ENCODE measurements at regions not wholly inside any gene's neighbourhood (a gene's known extent, or its start where the extent isn't known, plus 50 kb on each side); places are given as distances from the start of the nearest gene placed in this dataset.

- no peak for DNase-seq
Measured at GRCh38 chr14:55948399-55948798, 169.8 kb upstream of the PELI2 start.

DNA sequence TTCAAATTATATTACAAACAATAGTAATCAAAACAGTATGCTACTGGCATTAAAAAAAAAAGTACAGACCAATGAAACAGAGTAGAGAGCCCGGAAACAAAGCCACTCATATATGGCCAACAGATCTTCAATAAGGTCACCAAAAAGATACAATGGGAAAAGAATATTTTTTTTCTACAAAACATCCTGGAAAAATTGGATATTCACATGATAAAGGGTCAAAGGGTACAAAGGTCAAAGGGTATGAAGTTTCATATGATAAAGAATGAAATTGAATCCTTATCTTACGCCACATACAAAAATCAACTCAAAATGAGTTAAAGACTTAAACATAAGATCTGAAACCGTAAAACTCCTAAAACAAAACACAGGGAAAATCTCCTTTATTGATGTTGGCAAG lies 168.5 kb upstream of the PELI2 start:
- no peak for DNase-seq

- DNase-seq, result no peak
Measured at GRCh38 chr14:55950135-55950534, 168.1 kb upstream of the PELI2 start.

- no peak for DNase-seq
Measured at GRCh38 chr14:55951341-55952206, 166.6 kb upstream of the PELI2 start.

- DNase-seq, result no peak
Measured at GRCh38 chr14:55954108-55954507, 164.1 kb upstream of the PELI2 start.

DNA sequence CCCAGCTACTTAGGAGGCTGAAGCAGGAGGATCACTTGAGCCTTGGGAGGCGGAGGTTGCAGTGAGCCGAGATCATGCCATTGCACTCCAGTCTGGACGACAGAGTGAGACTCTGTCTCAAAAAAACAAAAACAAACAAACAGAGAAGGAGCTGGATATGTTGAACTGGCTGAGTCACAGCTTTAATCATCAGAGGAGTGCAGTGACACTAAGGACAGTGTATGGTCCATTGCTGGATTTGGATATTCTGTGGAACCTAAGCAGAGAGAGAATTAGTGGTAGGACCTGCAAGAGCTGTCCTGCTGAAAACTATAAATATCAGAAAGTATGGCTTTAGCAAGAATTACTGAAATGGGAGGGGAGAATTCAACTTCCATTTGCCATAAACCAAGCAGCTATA lies 163.0 kb upstream of the PELI2 start:
- no peak for DNase-seq

- no peak for DNase-seq
Measured at GRCh38 chr14:55957950-55958349, 160.3 kb upstream of the PELI2 start.

DNA sequence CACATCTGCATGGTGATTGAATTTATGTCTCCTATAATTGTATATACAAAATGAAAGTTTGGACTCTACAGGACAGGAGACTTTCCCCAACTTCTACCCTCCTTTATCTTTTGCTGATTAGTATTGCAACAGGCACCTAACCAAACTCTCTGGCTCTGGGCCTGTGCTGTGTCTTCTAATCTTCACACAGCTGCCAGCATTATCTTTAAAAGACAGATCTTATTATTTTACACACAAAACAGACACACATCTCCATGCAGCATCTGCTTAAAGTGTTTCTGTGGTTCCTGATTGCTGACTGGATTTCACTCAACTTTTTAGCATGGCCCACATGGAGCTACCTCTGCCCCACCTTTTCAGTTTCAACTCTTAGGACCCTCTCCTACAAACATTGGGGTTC lies 154.9 kb upstream of the PELI2 start:
- DNase-seq, result no peak

DNA sequence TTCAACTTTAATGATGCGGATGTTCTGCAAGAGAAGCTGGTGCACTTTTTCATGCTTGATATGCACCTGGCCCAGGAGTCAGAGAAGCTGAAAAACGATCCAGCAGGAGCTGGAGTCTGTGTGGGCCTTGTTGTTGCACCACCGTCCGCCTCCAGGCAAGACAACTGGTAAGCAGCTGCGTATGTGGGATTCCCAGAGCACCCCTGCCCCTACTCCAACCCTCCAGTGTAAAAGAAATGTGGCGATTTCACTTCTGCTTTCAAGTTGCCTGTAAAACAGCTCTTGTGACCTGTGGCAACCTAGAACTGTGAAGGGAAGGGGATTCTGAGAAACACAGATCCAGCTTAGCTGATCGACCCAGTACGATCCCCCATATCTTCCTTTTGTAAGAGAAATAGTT lies 154.1 kb upstream of the PELI2 start:
- DNase-seq, result no peak

- no peak for DNase-seq
Measured at GRCh38 chr14:55964821-55965220, 153.4 kb upstream of the PELI2 start.

DNA sequence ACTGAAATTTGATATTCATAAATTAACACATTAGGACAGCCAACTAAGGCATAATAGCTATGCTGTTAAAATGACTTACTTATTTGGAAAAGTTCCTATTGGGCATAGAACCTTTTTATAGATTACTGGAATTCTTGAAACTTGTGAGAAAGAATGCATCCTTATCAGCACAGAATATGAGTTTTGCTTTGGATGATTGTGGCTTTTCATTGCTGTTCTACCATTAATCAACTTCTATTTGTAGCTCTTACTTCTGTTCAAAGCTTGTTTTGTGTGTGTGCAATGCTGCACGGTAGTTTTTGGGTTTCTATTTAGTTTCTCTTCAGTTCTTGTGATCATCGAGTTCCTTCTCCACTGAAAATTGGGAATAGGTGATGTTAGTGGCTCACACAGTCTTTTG lies 152.4 kb upstream of the PELI2 start:
- DNase-seq, result no peak

DNA sequence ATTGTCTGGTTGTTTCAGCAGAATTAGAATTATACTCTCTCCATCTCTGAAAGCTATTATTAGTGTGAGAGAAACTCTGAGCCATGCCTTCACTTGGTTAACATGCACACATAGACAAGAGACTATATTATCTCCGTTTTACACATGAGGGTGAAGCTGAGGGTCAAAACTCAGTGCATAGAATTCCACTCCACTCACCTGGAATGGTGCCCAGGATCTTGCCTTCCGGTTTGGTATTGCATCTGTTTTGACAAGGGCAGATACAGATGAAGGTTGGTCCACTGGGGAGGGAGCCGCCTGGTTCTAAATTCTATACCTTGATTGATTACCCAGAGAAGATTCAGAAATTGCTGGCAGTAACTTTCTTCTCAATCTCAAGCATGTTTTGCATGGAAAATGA lies 149.5 kb upstream of the PELI2 start:
- no peak for DNase-seq

DNA sequence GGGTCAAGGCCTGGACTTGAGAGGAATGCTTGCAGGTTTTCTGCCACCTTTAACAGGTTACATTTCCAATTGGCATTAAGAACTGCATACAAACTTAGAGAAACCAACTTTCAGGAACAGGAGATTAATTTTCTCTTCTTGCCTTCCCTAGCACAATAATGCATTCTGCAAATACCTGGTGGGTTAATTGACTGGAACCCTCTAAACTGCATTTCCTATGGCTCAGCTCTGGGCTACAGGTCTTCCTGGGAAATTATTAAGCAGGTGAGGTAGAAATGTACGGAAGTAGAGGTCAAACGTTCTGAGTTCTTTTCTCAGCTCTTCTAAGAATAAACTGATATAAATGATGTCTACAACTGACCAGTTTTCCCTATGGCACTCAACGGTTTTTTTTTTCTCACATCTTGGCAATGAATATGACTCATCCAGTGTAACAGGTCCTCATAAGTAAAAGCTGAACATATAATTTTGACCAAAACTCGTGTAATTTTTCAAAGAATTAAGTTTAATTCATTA lies 144.9 kb upstream of the PELI2 start:
- DNase-seq, result no peak

DNA sequence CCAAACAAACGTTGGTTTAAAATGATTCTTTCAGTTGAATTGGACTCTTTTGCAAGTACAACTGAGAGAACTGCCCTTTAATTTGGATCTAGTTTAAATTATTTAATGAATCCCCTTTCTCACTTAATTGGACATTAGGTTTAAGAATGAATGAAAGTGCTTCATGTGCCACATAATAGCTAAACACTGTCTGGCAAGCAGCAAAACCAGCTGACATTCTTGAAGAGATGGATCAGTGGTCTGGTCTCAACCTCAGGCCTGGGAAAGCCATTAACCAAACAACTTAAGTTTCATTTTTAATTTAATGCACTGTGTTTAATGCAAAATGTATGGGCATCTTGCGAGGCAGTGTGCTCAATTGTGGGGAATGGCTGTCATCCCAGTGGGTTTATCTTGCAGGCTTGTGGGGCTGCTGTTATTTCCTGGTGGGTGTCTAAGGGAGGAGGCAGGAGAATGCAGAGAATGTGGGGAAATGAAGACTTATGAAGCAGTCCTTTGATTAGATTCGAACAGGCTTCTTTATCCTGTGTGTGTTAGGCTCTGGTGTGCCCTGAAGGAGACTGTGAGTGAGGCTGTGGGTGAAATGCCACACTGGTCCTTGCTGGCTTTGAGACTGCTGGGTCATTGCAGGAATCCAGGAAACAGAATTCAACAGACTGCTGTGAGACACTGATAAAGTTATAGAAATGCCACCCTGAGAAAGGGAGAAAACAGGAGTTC lies 144.1 kb upstream of the PELI2 start:
- DNase-seq, result no peak

DNA sequence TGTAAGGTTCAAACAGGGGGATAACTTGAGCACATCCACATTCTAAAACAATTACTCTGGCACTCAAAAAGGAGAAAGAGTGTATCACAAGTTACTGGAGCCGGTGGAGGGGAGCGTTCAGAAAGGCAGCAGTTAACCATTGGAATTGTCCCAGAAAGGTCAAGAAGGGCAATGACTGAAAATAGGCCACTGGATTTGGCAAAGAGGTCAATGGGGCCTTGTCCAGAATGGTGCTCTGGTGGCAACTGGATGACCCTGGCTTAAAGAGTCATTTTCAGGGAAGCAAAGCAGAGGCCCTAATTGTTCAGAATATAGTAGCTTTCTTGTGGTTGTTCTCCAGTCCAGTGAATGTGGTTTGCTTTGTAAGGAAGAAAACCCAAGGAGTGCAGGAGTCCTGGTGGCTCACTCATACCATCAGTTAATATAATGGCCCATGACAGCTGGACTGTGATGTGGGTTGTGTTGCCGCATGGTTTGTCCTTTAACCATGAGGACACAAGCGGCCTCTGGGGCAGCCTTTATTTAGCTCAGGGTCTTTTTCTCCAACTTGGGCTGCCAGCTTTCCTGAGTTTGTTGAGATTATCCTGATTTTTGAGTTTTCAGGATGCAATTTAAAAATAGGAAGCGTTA lies 142.8 kb upstream of the PELI2 start:
- no peak for DNase-seq

DNA sequence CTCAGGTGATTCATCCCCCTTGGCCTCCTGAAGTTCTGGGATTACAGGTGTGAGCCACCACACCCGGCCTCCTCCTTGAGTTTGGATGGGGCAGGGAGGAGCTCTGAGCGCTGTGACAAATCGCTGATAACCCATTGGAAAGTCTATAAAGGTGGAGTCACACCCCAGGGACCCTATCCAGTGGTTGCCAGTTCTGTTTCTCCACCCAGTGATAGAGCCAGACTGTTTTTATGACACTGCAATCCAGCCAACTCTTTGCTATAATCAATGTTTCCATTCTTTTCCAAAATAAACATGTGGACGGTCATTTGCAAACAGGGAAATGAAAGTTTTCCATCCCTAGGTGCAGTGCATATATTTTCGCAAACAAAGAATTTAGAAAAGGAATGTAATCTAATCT lies 142.0 kb upstream of the PELI2 start:
- DNase-seq, result no peak

GRCh38 chr14:55976655-55977054 lies 141.6 kb upstream of the PELI2 start:
- DNase-seq, result no peak

DNA sequence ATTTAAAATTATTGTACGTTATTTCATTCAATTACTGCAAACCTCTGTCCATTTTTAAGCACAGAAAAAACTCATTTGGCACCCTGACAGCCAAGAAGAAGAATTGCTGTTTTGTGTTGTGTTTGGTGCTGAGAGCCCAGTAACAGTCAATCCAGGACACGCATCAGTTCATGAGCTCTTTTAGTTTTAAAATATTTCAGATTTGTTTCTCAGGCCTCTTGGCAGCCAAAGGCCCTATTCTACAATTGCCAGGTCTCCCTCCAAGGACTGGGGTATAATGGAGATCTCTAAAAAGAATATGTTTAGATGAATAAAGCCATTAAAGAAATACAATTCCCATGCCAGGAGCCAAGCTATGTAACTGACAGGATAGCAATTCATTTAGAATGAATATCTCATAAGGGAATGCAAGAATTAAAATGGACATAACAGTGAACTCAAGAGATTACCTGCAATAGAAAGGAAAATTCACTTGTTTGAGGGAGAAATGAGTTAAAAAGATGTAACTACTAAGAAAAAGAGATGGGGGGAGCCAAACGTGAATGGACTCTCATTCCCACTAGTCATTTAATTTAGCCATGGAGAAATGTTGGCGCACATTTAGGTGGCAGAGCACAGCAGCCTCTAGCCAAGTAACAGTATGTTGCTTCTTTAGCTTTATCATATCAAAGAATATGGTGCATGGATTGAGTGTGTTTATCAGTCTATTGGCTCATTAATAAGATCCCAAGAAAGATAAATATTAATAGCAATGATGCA lies 140.6 kb upstream of the PELI2 start:
- no peak for DNase-seq

GRCh38 chr14:55979096-55979495 lies 139.1 kb upstream of the PELI2 start:
- no peak for DNase-seq

GRCh38 chr14:55979781-55980180 lies 138.4 kb upstream of the PELI2 start:
- DNase-seq, result no peak

DNA sequence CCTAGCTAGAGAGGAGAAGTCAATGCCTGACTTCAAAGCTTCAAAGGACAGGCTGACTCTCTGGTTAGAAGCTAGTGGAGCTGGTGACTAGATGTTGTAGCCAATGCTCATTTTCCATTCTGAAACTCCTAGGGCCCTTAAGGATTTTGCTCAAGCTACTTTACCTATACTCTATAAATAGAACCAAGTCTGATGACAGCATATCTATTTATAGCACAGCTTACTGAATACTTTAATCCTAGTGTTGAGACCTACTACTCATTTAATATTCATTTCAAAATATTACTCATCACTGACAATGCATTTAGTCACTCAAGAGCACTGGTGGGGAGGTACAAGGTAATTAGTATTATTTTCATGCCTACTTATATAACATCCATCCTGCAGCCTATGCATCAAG lies 137.2 kb upstream of the PELI2 start:
- DNase-seq, result no peak

- no peak for DNase-seq
Measured at GRCh38 chr14:55986069-55986468, 132.1 kb upstream of the PELI2 start.

- DNase-seq, result no peak
Measured at GRCh38 chr14:56000846-56001245, 117.4 kb upstream of the PELI2 start.
